GM12875 (cell line): ENCODE measurements at regions not wholly inside any gene's neighbourhood (a gene's known extent, or its start where the extent isn't known, plus 50 kb on each side); places are given as distances from the start of the nearest gene placed in this dataset.

Experiments
- H3K4me3 ChIP-seq: one replicate; pipeline ENCODE4 v1.5.1; 2011; ENCODE audit warnings: low read depth, low read length, control low read depth
- CTCF ChIP-seq: IDR thresholded peaks from 2 replicates; pipeline ENCODE4 v1.5.1; 2011; ENCODE audit warnings: low read depth, mild to moderate bottlenecking, control low read depth, inconsistent platforms, low read length, moderate library complexity, borderline replicate concordance; ENCODE audit not compliant: insufficient read depth

GRCh38 chr5:4191703-4192102 is 596.1 kb downstream of the IRX1 start:
- TF ChIP-seq CTCF: no peak
- no peak overlapping the region for H3K4me3 ChIP-seq

GRCh38 chr5:4192111-4192510 is 596.5 kb downstream of the IRX1 start:
- TF ChIP-seq CTCF: no peak
- no peak overlapping the region for H3K4me3 ChIP-seq

- no peak for TF ChIP-seq CTCF
- no peak overlapping the region for H3K4me3 ChIP-seq
Observed at GRCh38 chr5:4196744-4197143, 601.1 kb downstream of the IRX1 start.

- no peak for TF ChIP-seq CTCF
- H3K4me3 ChIP-seq: no peak overlapping the region
Observed at GRCh38 chr5:4197151-4197550, 601.5 kb downstream of the IRX1 start.

- TF ChIP-seq CTCF: no peak
- no peak overlapping the region for H3K4me3 ChIP-seq
Observed at GRCh38 chr5:4198461-4198860, 602.8 kb downstream of the IRX1 start.

- no peak for TF ChIP-seq CTCF
- no peak overlapping the region for H3K4me3 ChIP-seq
Observed at GRCh38 chr5:4199049-4199841, 603.6 kb downstream of the IRX1 start.

GRCh38 chr5:4203146-4203545 is 607.5 kb downstream of the IRX1 start:
- no peak overlapping the region for H3K4me3 ChIP-seq
- TF ChIP-seq CTCF: no peak
